Fibroblast of lung (primary cell): ENCODE measurements at regions not wholly inside any gene's neighbourhood (a gene's known extent, or its start where the extent isn't known, plus 50 kb on each side); places are given as distances from the start of the nearest gene placed in this dataset.

Experiments used
- CTCF ChIP-seq, 2 donors: IDR thresholded peaks in 1 of 2; conservative IDR thresholded peaks in 1 of 2; 1 replicate in 1 of 2; 2 replicates in 1 of 2; pipeline ENCODE4 v1.5.1; 2011 to 2012; ENCODE audit warnings: low read length in 2 of 2, control low read depth in 1 of 2, inconsistent platforms in 1 of 2, low read depth in 1 of 2, mild to moderate bottlenecking in 1 of 2
- EZH2 ChIP-seq: IDR thresholded peaks from 2 replicates; pipeline ENCODE4 v1.5.1; 2012; ENCODE audit warnings: low read length, control low read depth, mild to moderate bottlenecking; ENCODE audit errors: missing control alignments

- TF ChIP-seq CTCF (conservative IDR thresholded peaks at IDR 0.05 in 1 of 2, IDR thresholded peaks at IDR 0.05 in 1 of 2; ENCODE audit: low read depth in 1 of 2, low read length in 2 of 2) (no peak), EZH2 (no peak)
These were observed 180.7 kb upstream of the DIPK2B start for GRCh38 chrX:45381366-45381765.
